GM23338 (cell line): ENCODE measurements at regions not wholly inside any gene's neighbourhood (a gene's known extent, or its start where the extent isn't known, plus 50 kb on each side); places are given as distances from the start of the nearest gene placed in this dataset.

Experiments
- CREB1 ChIP-seq: fragments of 250-450 bp; sonication (Bioruptor Pico); IDR thresholded peaks from 2 replicates; pipeline ENCODE4 v1.5.0; 2020; ENCODE audit warnings: low read depth, mild to moderate bottlenecking, moderate library complexity
- CTCF ChIP-seq, 2 experiments: fragments of 200-600 bp in 1 of 2; sonication (generic) in 1 of 2; conservative IDR thresholded peaks; 2 replicates each; pipeline versions ENCODE4 v1.5.1 to v1.6.1; 2016 to 2017; ENCODE audit warnings: antibody characterized with exemption in 2 of 2, low read depth in 2 of 2, mild to moderate bottlenecking in 2 of 2, moderate library complexity in 1 of 2
- EZH2 ChIP-seq: fragments of 200-600 bp; sonication (generic); IDR thresholded peaks from one replicate; pipeline ENCODE4 v1.8.0; 2017; ENCODE audit warnings: antibody characterized with exemption, mild to moderate bottlenecking, low read depth; ENCODE audit not compliant: unreplicated experiment
- POLR2AphosphoS5 ChIP-seq: IDR thresholded peaks from 2 replicates; pipeline ENCODE4 v1.6.1; 2016; ENCODE audit warnings: antibody characterized with exemption, low read depth
- REST ChIP-seq: IDR thresholded peaks from one replicate; pipeline ENCODE4 v1.6.1; 2018; ENCODE audit warnings: antibody characterized with exemption; ENCODE audit not compliant: unreplicated experiment

GRCh38 chr6:147067184-147067583 lies 137.0 kb upstream of the STXBP5 start:
- TF ChIP-seq CTCF (conservative IDR thresholded peaks at IDR 0.05; ENCODE audit: low read depth in 2 of 2): no peak
- no peak for TF ChIP-seq EZH2
- TF ChIP-seq POLR2AphosphoS5: no peak
- TF ChIP-seq REST: no peak
- no peak for TF ChIP-seq CREB1 (CRISPR knock-in tag)
